ENCODE measurements at regions not wholly inside any gene's neighbourhood (a gene's known extent, or its start where the extent isn't known, plus 50 kb on each side); places are given as distances from the start of the nearest gene placed in this dataset.

DNA sequence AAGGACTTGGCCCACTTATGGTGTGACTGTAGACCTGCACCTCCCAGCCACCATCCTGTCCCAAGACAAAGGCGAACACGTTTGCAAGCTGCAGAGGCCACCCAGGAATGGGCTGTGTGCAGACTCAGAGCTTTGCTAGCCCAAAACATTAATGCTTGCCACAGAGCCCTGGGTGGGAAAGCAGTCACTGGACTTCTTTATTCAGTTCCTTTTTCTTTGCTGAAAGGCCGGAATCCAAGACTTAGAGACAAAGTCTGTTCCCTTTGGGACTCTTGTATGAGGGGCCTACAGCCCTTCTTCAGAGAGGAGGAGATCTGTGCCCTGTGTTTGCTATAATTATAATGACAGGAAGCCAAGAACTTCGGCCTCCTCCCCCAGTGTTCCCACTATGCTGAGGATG, 167.8 kb downstream of the DLEU7 start:
- Histone ChIP-seq H3K9me3 (ENCODE audit: control insufficient read depth, insufficient read depth, low read length) (0 out of 2 replicates have a peak, but pooled peaks cover 2% of the 10 kb centered on the region), H4K20me1 (ENCODE audit: insufficient read depth, low read length) (no peaks in the 10 kb centered on the region), H3K27me3 (ENCODE audit: control insufficient read depth, insufficient read depth, low read length) (peaks cover 34% of the 10 kb centered on the region), H3K14ac (replicated peaks; ENCODE audit: low read depth, low read length) (no peak overlapping the region), H2AFZ (replicated peaks; ENCODE audit: low read length, poor library complexity) (no peak overlapping the region), H4K91ac (ENCODE audit: insufficient read depth, low read depth, low read length) (no peak overlapping the region), H3K4me1 (ENCODE audit: control insufficient read depth, insufficient read depth, low read length) (no peaks in the 10 kb centered on the region; the same call in 1 of the 2 replicates), H2BK120ac (ENCODE audit: low read depth, low read length) (no peak overlapping the region), H3K23ac (ENCODE audit: low read depth, low read length) (no peak overlapping the region), H3K79me1 (ENCODE audit: low read depth in 1 of 2, low read length in 2 of 2) (no peaks in the 10 kb centered on the region), H4K5ac (ENCODE audit: low read depth, low read length) (no peak overlapping the region), H2BK20ac (ENCODE audit: low read depth, low read length) (no peak overlapping the region), H3K18ac (ENCODE audit: low read depth, low read length) (no peak overlapping the region), H3K4ac (ENCODE audit: low read depth, low read length) (no peak overlapping the region), H3K4me3 (ENCODE audit: insufficient read depth, low read depth, low read length) (no peak overlapping the region), H4K8ac (ENCODE audit: low read depth in 2 of 2, low read length in 2 of 2) (no peak overlapping the region), H3K27ac (ENCODE audit: insufficient read depth, low read length) (no peak overlapping the region), H2BK15ac (ENCODE audit: low read depth, low read length) (no peak overlapping the region), H2AK5ac (ENCODE audit: low read depth, low read length) (no peak overlapping the region), H3K4me2 (ENCODE audit: low read depth, low read length) (no peak overlapping the region), H3K9ac (ENCODE audit: low read depth, low read length) (no peak overlapping the region), H3K9me1 (ENCODE audit: insufficient read depth, low read length) (peaks cover 7% of the 10 kb centered on the region; the same call in 1 of the 2 replicates), H2BK5ac (ENCODE audit: low read depth, low read length, poor library complexity, severe bottlenecking) (no peak overlapping the region), H2AK9ac (replicated peaks; ENCODE audit: low read depth, low read length, poor library complexity) (no peak overlapping the region), H3K36me3 (ENCODE audit: control insufficient read depth, insufficient read depth, low read length) (no peaks in the 10 kb centered on the region), H3K56ac (ENCODE audit: extremely low read depth, insufficient read depth, low read length) (no peak overlapping the region)
- intact Hi-C loops (cut with micrococcal nuclease) = no loop called here
- ChIA-PET CTCF (no interaction called here), POLR2A (ENCODE audit: unreplicated experiment) (no interaction called here)
- DNase-seq (no peak), ATAC-seq (ENCODE audit: low read depth) (no peak)
- TF ChIP-seq MAZ (IDR thresholded peaks at IDR 0.05; ENCODE audit: borderline replicate concordance, low read depth, low read length) = no peak
- TF ChIP-seq RFX5 (IDR thresholded peaks at IDR 0.05; ENCODE audit: low read depth, low read length) = no peak
- TF ChIP-seq MAFK (IDR thresholded peaks at IDR 0.05; ENCODE audit: low read depth, low read length) = no peak
- no peak for TF ChIP-seq POLR2A (IDR thresholded peaks at IDR 0.05; ENCODE audit: low read depth, low read length)
- no peak for TF ChIP-seq CEBPB (IDR thresholded peaks at IDR 0.05; ENCODE audit: low read depth, low read length)
- no peak for TF ChIP-seq SMC3 (IDR thresholded peaks at IDR 0.05; ENCODE audit: low read depth, low read length)
- TF ChIP-seq RAD21 (IDR thresholded peaks at IDR 0.05; ENCODE audit: low read length) = no peak
- TF ChIP-seq NFE2L2 (IDR thresholded peaks at IDR 0.05; ENCODE audit: low read depth, low read length) = no peak
- BruUV-seq (replicated peaks) = no TSS peak
- WGBS, 2 experiments (ENCODE audit: extremely low coverage in 2 of 2, insufficient read length in 1 of 2) = no CpG with 5 or more reads among the region's 4 CpGs
- dilution Hi-C loops (cut with HindIII; ENCODE audit: low sequenced_read_pairs, unreplicated experiment) = no loop called here
- in situ Hi-C loops (cut with MboI; ENCODE audit: low sequenced_read_pairs) = no loop called here
